ENCODE measurements at regions not wholly inside any gene's neighbourhood (a gene's known extent, or its start where the extent isn't known, plus 50 kb on each side); places are given as distances from the start of the nearest gene placed in this dataset.

DNA sequence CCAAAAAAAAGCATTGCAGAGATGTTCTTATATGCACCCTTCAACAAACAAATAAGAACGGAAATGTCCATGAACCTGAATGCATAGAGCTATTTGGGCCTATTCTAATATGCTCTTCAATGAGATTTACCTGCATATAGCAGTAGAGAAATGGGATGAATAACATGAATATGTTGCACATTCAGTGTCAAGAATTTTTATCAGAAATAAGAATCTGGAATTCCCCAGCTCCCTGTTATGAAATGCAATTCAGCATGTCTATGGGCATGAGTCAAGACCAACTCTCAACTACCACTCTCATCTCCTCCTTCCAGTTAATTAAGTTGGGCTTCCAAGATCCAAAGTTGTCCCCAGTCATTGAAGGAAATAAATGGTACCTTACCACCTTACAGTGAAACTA is 133.7 kb upstream of the ALCAM start:
- intact Hi-C loops (cut with DNase I) = no loop called here
- H3K36me3 ChIP-seq = no peaks in the 10 kb centered on the region

DNA sequence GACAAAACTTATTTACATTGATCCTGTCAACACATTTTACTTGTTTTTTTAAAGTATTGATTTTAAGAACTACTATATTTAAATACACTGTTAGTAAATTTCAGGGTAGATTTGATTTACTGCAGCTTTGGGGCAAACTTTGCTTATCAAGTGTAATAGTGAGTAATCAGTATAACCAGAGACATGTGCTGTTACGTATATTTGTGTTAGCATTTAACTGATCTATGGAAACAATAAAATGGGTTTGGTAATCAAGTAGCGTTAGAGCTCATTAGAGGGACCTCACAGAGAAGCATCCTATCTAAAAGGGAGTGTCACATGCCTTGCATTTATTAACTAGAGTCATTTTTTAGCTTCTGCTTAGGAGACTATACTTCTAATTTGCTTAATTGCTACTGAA is 131.5 kb upstream of the ALCAM start:
- no peak overlapping the region for H3K4me3 ChIP-seq
- intact Hi-C loops (cut with DNase I) = no loop called here
- no peak for DNase-seq
- ATAC-seq = no peak
- WGBS, 4 donors = 65 to 76% (median 73%) methylated on average over 2 of the region's 2 CpGs
- TF ChIP-seq POLR2A (IDR thresholded peaks at IDR 0.05) = no peak
- TF ChIP-seq, protein P1, sequence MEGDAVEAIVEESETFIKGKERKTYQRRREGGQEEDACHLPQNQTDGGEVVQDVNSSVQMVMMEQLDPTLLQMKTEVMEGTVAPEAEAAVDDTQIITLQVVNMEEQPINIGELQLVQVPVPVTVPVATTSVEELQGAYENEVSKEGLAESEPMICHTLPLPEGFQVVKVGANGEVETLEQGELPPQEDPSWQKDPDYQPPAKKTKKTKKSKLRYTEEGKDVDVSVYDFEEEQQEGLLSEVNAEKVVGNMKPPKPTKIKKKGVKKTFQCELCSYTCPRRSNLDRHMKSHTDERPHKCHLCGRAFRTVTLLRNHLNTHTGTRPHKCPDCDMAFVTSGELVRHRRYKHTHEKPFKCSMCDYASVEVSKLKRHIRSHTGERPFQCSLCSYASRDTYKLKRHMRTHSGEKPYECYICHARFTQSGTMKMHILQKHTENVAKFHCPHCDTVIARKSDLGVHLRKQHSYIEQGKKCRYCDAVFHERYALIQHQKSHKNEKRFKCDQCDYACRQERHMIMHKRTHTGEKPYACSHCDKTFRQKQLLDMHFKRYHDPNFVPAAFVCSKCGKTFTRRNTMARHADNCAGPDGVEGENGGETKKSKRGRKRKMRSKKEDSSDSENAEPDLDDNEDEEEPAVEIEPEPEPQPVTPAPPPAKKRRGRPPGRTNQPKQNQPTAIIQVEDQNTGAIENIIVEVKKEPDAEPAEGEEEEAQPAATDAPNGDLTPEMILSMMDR (IDR thresholded peaks at IDR 0.05) = no peak
- no peaks in the 10 kb centered on the region for H3K27me3 ChIP-seq
- no peaks in the 10 kb centered on the region for H3K36me3 ChIP-seq
- no peaks in the 10 kb centered on the region for H3K4me1 ChIP-seq
- H3K27ac ChIP-seq = no peak overlapping the region
- H3K9me3 ChIP-seq = no peaks in the 10 kb centered on the region

More for the DNA sequence above, 133.7 kb upstream of the ALCAM start:
- no peaks in the 10 kb centered on the region for H3K27me3 ChIP-seq
- ATAC-seq = no peak
- no peak overlapping the region for H3K4me3 ChIP-seq
- TF ChIP-seq, protein P1 (IDR thresholded peaks at IDR 0.05) = no peak
- TF ChIP-seq POLR2A (IDR thresholded peaks at IDR 0.05) = no peak
- H3K27ac ChIP-seq = no peak overlapping the region
- DNase-seq = no peak
- peaks cover 0 to 11% (median 0%) of the 10 kb centered on the region in 12 donors for H3K9me3 ChIP-seq
- WGBS, 4 donors = 87 to 92% (median 89%) methylated on average over 1 of the region's 1 CpG
- H3K4me1 ChIP-seq = no peaks in the 10 kb centered on the region

- WGBS, 4 donors = 76 to 82% (median 78%) methylated on average over 1 of the region's 1 CpG
- H3K9me3 ChIP-seq = no peaks in the 10 kb centered on the region
- TF ChIP-seq POLR2A (IDR thresholded peaks at IDR 0.05) = no peak
- TF ChIP-seq, protein P1 (IDR thresholded peaks at IDR 0.05) = no peak
- intact Hi-C loops (cut with DNase I) = no loop called here
- ATAC-seq (no peak), DNase-seq (no peak)
- H3K4me3 ChIP-seq = no peak overlapping the region
- no peaks in the 10 kb centered on the region for H3K36me3 ChIP-seq
- no peaks in the 10 kb centered on the region for H3K4me1 ChIP-seq
- H3K27me3 ChIP-seq = no peaks in the 10 kb centered on the region
- H3K27ac ChIP-seq = no peak overlapping the region
Measured at GRCh38 chr3:105235785-105236184, 130.9 kb upstream of the ALCAM start.

- Histone ChIP-seq H3K4me1 (no peaks in the 10 kb centered on the region), H3K4me3 (no peak overlapping the region), H3K9me3 (no peaks in the 10 kb centered on the region), H3K27me3 (no peaks in the 10 kb centered on the region), H3K36me3 (no peaks in the 10 kb centered on the region), H3K27ac (no peak overlapping the region)
- TF ChIP-seq POLR2A (IDR thresholded peaks at IDR 0.05) = no peak
- TF ChIP-seq, protein P1 (IDR thresholded peaks at IDR 0.05) = no peak
- ATAC-seq (no peak), DNase-seq (no peak)
- WGBS, 4 donors = 70 to 79% (median 72%) methylated on average over 1 of the region's 1 CpG
- intact Hi-C loops (cut with DNase I) = no loop called here
Measured at GRCh38 chr3:105238367-105238766, 128.3 kb upstream of the ALCAM start.
